K562 (cell line): ENCODE measurements at regions not wholly inside any gene's neighbourhood (a gene's known extent, or its start where the extent isn't known, plus 50 kb on each side); places are given as distances from the start of the nearest gene placed in this dataset.

ENCODE experiments used
- ATAC-seq: fragments of 200-7000 bp; cut with Tn5 transposase; 3 replicates; pipeline ENCODE4 v1.9.1; 2020; ENCODE audit warnings: moderate library complexity
- BruUV-seq: library from RNA; stranded (reverse); fragments of 400-500 nt; replicated peaks from 2 replicates; lab custom pipeline; 2021; lab: Mats Ljungman, UMichigan
- CTCF ChIA-PET: fragments of 300-600 bp; formaldehyde crosslinking; extraction: SDS; loops from one replicate; lab custom pipeline; 2021; ENCODE audit warnings: low intra/inter-chr PET ratio; lab: Yijun Ruan, JAX
- POLR2A ChIA-PET: fragments of 300-600, 350-650 bp; sonication (Branson Sonifier 250); formaldehyde crosslinking; extraction: SDS; loops from one replicate; lab custom pipeline; 2021; ENCODE audit warnings: antibody characterized with exemption, inconsistent platforms; lab: Yijun Ruan, JAX
- DNase-seq, 4 experiments: peaks; one replicate each; pipeline versions ENCODE4 v3.0.0 to v3.0.0-alpha.2; 2011 to 2018; ENCODE audit warnings: low spot score in 3 of 4, mixed read lengths in 3 of 4; ENCODE audit errors: extremely low read depth in 1 of 4
- FAIRE-seq: peaks from 2 replicates; lab custom pipeline; 2011; peaks lifted over from hg19 to GRCh38; lab: Jason Lieb, UNC
- H2AFZ ChIP-seq: 2 replicates; pipeline ENCODE4 v1.6.0; 2011; ENCODE audit warnings: low read depth, low read length, control low read depth, inconsistent platforms
- H3K27ac ChIP-seq: fragments of 200-600 bp; 3 replicates; pipeline ENCODE4 v1.8.0; 2011; ENCODE audit warnings: low read depth, mild to moderate bottlenecking, control low read depth, inconsistent platforms, low read length, moderate library complexity, mixed read lengths; ENCODE audit errors: extremely low read depth
- H3K27me3 ChIP-seq, 2 experiments: fragments of 300-600 bp in 1 of 2; 2 replicates in 1 of 2; 3 replicates in 1 of 2; pipeline versions ENCODE4 v1.6.0 to v1.8.0; 2011; ENCODE audit warnings: inconsistent platforms in 2 of 2, low read length in 2 of 2, mild to moderate bottlenecking in 1 of 2, mixed read lengths in 1 of 2, moderate library complexity in 1 of 2; ENCODE audit not compliant: control insufficient read depth in 2 of 2, insufficient read depth in 2 of 2
- H3K36me3 ChIP-seq: fragments of 300-600 bp; 3 replicates; pipeline ENCODE4 v1.8.0; 2011; ENCODE audit warnings: mild to moderate bottlenecking, low read length, inconsistent platforms; ENCODE audit not compliant: control insufficient read depth, insufficient read depth
- H3K4me1 ChIP-seq, 2 experiments: fragments of 200-600 bp in 1 of 2; replicated peaks in 1 of 2; 2 replicates in 1 of 2; 3 replicates in 1 of 2; pipeline versions ENCODE4 v1.5.1 to v1.8.0; 2011; ENCODE audit warnings: inconsistent platforms in 2 of 2, low read length in 2 of 2, mild to moderate bottlenecking in 1 of 2, mixed read lengths in 1 of 2, moderate library complexity in 1 of 2; ENCODE audit not compliant: control insufficient read depth in 2 of 2, insufficient read depth in 2 of 2
- H3K4me2 ChIP-seq: 2 replicates; pipeline ENCODE4 v1.6.1; 2011; ENCODE audit warnings: low read length, control low read depth, inconsistent platforms, mixed read lengths; ENCODE audit not compliant: insufficient read depth
- H3K4me3 ChIP-seq: fragments of 200-600 bp; sonication (generic), shearing (Covaris generic); 2 replicates; pipeline ENCODE4 v1.5.1; 2016; ENCODE audit warnings: control low read depth, inconsistent platforms
- H3K79me2 ChIP-seq: fragments of 200-600 bp; 3 replicates; pipeline ENCODE4 v1.8.0; 2011; ENCODE audit warnings: low read length, inconsistent platforms; ENCODE audit not compliant: control insufficient read depth, insufficient read depth
- H3K9ac ChIP-seq, 2 experiments: 2 replicates each; pipeline versions ENCODE4 v1.6.0 to v1.6.1; 2011; ENCODE audit warnings: low read depth in 2 of 2, low read length in 2 of 2, control low read depth in 1 of 2, inconsistent platforms in 1 of 2, mild to moderate bottlenecking in 1 of 2, mixed read lengths in 1 of 2; ENCODE audit not compliant: insufficient read depth in 1 of 2
- H3K9me1 ChIP-seq: one replicate; pipeline ENCODE4 v1.6.0; 2011; ENCODE audit warnings: inconsistent platforms, mild to moderate bottlenecking, low read length, moderate library complexity; ENCODE audit not compliant: control insufficient read depth, insufficient read depth
- H3K9me3 ChIP-seq: replicated peaks from 2 replicates; pipeline ENCODE4 v1.5.1; 2011; ENCODE audit warnings: low read depth, low read length, inconsistent platforms; ENCODE audit not compliant: control insufficient read depth, insufficient read depth
- H4K20me1 ChIP-seq: replicated peaks from 2 replicates; pipeline ENCODE4 v1.6.1; 2011; ENCODE audit warnings: low read length, inconsistent platforms, mixed read lengths; ENCODE audit not compliant: control insufficient read depth, insufficient read depth
- HNRNPL ChIP-seq: fragments of 200-400 bp; formaldehyde crosslinking; IDR thresholded peaks from 2 replicates; pipeline ENCODE4 v1.6.1; 2017; ENCODE audit warnings: low read depth, mild to moderate bottlenecking, low read length
- RCOR1 ChIP-seq, 2 experiments: IDR thresholded peaks; 2 replicates each; pipeline ENCODE4 v1.6.1; 2012; ENCODE audit warnings: low read depth in 2 of 2, low read length in 2 of 2, borderline replicate concordance in 1 of 2, improper control_type of control experiment in 1 of 2
- whole genome bisulfite sequencing: fragments of 100-300 bp; shearing (Covaris generic); methylation state at CpG from one replicate; pipeline ENCODE4 v1.1.6; 2016; ENCODE audit warnings: low coverage, mixed read lengths; ENCODE audit not compliant: insufficient coverage; ENCODE audit errors: missing lambda C conversion rate; 5-methylcytosine and 5-hydroxymethylcytosine counted together
- in situ Hi-C: fragments of 300-500 bp; cut with MboI; formaldehyde crosslinking; loops from 4 replicates; pipeline ENCODE4 v1.15.0; 2018; ENCODE audit warnings: inconsistent platforms, mixed read lengths
- intact Hi-C: fragments of 100-400 bp; cut with micrococcal nuclease; formaldehyde crosslinking; loops from 2 replicates; pipeline ENCODE4 v1.14.2; 2022
- TF ChIP-seq, protein P1 (sequence below): fragments of 450-650 bp; IDR thresholded peaks from 2 replicates; pipeline ENCODE4 v1.7.0; 2016; ENCODE audit warnings: borderline replicate concordance

DNA sequence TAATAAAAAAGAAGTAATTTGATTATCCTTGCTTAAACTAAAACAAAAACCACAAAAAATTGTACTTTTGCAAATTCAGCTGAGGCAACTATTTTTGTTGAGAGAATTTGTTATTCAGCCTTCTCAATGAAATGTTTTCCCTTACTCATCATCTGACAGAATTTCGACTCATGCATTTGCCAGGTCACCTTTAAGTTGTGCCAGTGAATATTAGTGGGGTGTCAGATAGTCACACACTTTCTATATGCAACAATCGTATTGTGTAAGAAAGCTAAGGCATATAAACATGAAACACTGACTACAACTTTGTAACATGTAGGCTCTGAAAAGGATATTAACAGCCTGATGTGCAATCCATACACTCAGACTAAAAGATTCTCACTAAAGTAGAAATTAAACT lies 1653.1 kb upstream of the SLC39A10 start (continued):
- TF ChIP-seq, protein P1, sequence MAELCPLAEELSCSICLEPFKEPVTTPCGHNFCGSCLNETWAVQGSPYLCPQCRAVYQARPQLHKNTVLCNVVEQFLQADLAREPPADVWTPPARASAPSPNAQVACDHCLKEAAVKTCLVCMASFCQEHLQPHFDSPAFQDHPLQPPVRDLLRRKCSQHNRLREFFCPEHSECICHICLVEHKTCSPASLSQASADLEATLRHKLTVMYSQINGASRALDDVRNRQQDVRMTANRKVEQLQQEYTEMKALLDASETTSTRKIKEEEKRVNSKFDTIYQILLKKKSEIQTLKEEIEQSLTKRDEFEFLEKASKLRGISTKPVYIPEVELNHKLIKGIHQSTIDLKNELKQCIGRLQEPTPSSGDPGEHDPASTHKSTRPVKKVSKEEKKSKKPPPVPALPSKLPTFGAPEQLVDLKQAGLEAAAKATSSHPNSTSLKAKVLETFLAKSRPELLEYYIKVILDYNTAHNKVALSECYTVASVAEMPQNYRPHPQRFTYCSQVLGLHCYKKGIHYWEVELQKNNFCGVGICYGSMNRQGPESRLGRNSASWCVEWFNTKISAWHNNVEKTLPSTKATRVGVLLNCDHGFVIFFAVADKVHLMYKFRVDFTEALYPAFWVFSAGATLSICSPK = no peak
- no peak for TF ChIP-seq RCOR1 (IDR thresholded peaks at IDR 0.05; ENCODE audit: borderline replicate concordance in 1 of 2, low read depth in 2 of 2, low read length in 2 of 2)

DNA sequence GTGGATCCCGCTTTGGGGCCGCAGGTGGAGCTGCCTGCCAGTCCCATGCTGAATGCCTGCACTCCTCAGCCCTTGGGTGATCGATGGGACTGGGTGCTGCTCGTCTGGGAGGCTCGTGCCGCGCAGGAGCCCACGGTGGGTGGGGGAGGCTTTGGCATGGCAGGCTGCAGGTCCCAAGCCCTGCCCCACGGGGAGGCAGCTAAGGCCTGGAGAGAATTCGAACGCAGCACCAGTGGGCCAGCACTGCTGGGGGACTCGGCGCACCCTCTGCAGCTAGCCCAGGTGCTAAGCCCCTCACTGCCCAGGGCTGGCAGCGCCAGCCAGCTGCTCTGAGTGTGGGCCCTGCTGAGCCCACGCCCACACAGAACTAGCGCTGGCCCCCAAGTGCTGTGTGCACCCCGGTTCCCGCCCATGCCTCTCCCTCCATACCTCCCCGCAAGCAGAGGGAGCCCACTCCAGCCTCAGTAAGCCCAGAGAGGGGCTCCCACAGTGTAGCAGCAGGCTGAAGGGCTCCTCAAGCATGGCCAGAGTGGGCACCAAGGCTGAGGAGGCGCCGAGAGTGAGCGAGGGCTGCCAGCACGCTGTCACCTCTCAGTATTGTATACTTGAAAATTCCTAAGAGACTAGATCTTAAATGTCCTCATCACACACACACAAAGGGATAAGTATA lies 1654.2 kb upstream of the SLC39A10 start:
- ChIA-PET CTCF (no interaction called here), POLR2A (no interaction called here)
- DNase-seq = no peak
- intact Hi-C loops (no loop called here), in situ Hi-C loops (no loop called here)
- Histone ChIP-seq H4K20me1 (no peaks in the 10 kb centered on the region), H3K9me1 (no peaks in the 10 kb centered on the region), H3K36me3 (no peaks in the 10 kb centered on the region), H3K4me1 (no peaks in the 10 kb centered on the region), H2AFZ (no peak overlapping the region), H3K9me3 (no peaks in the 10 kb centered on the region), H3K4me3 (no peak overlapping the region), H3K27me3 (no peaks in the 10 kb centered on the region), H3K27ac (no peak overlapping the region), H3K9ac (no peak overlapping the region), H3K4me2 (no peak overlapping the region), H3K79me2 (no peaks in the 10 kb centered on the region)
- 2% methylated on average over 9 of the region's 23 CpGs for WGBS
- ATAC-seq = no peak
- no TSS peak for BruUV-seq
- no peak for FAIRE-seq
- no peak for TF ChIP-seq HNRNPL
